ENCODE measurements at regions not wholly inside any gene's neighbourhood (a gene's known extent, or its start where the extent isn't known, plus 50 kb on each side); places are given as distances from the start of the nearest gene placed in this dataset.

- TF ChIP-seq EP300 (IDR thresholded peaks at IDR 0.05), result no peak
- TF ChIP-seq POLR2A (IDR thresholded peaks at IDR 0.05; ENCODE audit: low read depth), result no peak
- no peak for TF ChIP-seq CTCF (IDR thresholded peaks at IDR 0.05)
- no peak for TF ChIP-seq POLR2AphosphoS5 (IDR thresholded peaks at IDR 0.05)
These were observed 337.2 kb upstream of the RARB start for GRCh38 chr3:25090698-25091453.

GRCh38 chr3:25091934-25092333, 336.1 kb upstream of the RARB start:
- WGBS, result 41% methylated on average over 5 of the region's 5 CpGs
- no peak for TF ChIP-seq POLR2AphosphoS5 (IDR thresholded peaks at IDR 0.05)
- TF ChIP-seq CTCF (IDR thresholded peaks at IDR 0.05), result no peak
- TF ChIP-seq EP300 (IDR thresholded peaks at IDR 0.05), result no peak
- TF ChIP-seq POLR2A (IDR thresholded peaks at IDR 0.05; ENCODE audit: low read depth), result no peak
- Histone ChIP-seq H3K27me3 (no peaks in the 10 kb centered on the region), H3K4me3 (peak overlapping the region; percentile 20 to 41 (median 36)), H3K36me3 (no peaks in the 10 kb centered on the region), H3K9me3 (no peaks in the 10 kb centered on the region), H3K4me1 (peaks cover 0 to 46% (median 38%) of the 10 kb centered on the region in 4 donors), H3K27ac (replicated peaks in 1 of 4) (peak overlapping the region; percentile 57 to 68 (median 66))
- intact Hi-C loops (cut with DNase I), result no loop called here
- DNase-seq (ENCODE audit: extremely low spot score), result no peak

More at GRCh38 chr3:25090698-25091453, 337.2 kb upstream of the RARB start:
- WGBS, result 29% methylated on average over 6 of the region's 6 CpGs
- no peaks in the 10 kb centered on the region for H3K36me3 ChIP-seq
- peak overlapping the region; percentile 57 to 68 (median 66) for H3K27ac ChIP-seq (replicated peaks in 1 of 4)
- H3K27me3 ChIP-seq, result no peaks in the 10 kb centered on the region
- no peak for DNase-seq (ENCODE audit: extremely low spot score)
- peak overlapping the region; percentile 20 to 41 (median 36) for H3K4me3 ChIP-seq
- intact Hi-C loops (cut with DNase I), result no loop called here
- H3K4me1 ChIP-seq, result peaks cover 0 to 43% (median 36%) of the 10 kb centered on the region in 4 donors
- no peaks in the 10 kb centered on the region for H3K9me3 ChIP-seq

GRCh38 chr3:25094932-25095685, 333.0 kb upstream of the RARB start:
- Histone ChIP-seq H3K27me3 (no peaks in the 10 kb centered on the region), H3K4me1 (peaks cover 0 to 51% (median 35%) of the 10 kb centered on the region in 4 donors), H3K36me3 (no peaks in the 10 kb centered on the region), H3K27ac (replicated peaks in 1 of 4) (peak overlapping the region in 1 of 4 donors; percentile 4), H3K9me3 (no peaks in the 10 kb centered on the region), H3K4me3 (no peak overlapping the region)
- TF ChIP-seq CTCF (IDR thresholded peaks at IDR 0.05) (peak in 1 of 3 experiments; percentile 23), POLR2AphosphoS5 (IDR thresholded peaks at IDR 0.05) (no peak), EP300 (IDR thresholded peaks at IDR 0.05) (no peak), POLR2A (IDR thresholded peaks at IDR 0.05; ENCODE audit: low read depth) (no peak)
- DNase-seq (ENCODE audit: extremely low spot score), result no peak
- WGBS, result 92% methylated on average over 2 of the region's 2 CpGs
- intact Hi-C loops (cut with DNase I), result no loop called here

- no peaks in the 10 kb centered on the region for H3K36me3 ChIP-seq
- H3K27me3 ChIP-seq, result no peaks in the 10 kb centered on the region
- peaks cover 0 to 38% (median 33%) of the 10 kb centered on the region in 4 donors for H3K4me1 ChIP-seq
- no peak overlapping the region for H3K4me3 ChIP-seq
- H3K9me3 ChIP-seq, result no peaks in the 10 kb centered on the region
- WGBS, result 78% methylated on average over 2 of the region's 2 CpGs
- DNase-seq (ENCODE audit: extremely low spot score), result no peak
- intact Hi-C loops (cut with DNase I), result no loop called here
- H3K27ac ChIP-seq (replicated peaks in 1 of 4), result no peak overlapping the region
- TF ChIP-seq POLR2AphosphoS5 (IDR thresholded peaks at IDR 0.05) (no peak), EP300 (IDR thresholded peaks at IDR 0.05) (no peak), POLR2A (IDR thresholded peaks at IDR 0.05; ENCODE audit: low read depth) (no peak), CTCF (IDR thresholded peaks at IDR 0.05) (no peak)
These were observed 331.5 kb upstream of the RARB start for GRCh38 chr3:25096536-25096935.

Data from esophagus muscularis mucosa (tissue), 4 donors.